ENCODE measurements at regions not wholly inside any gene's neighbourhood (a gene's known extent, or its start where the extent isn't known, plus 50 kb on each side); places are given as distances from the start of the nearest gene placed in this dataset.

DNA sequence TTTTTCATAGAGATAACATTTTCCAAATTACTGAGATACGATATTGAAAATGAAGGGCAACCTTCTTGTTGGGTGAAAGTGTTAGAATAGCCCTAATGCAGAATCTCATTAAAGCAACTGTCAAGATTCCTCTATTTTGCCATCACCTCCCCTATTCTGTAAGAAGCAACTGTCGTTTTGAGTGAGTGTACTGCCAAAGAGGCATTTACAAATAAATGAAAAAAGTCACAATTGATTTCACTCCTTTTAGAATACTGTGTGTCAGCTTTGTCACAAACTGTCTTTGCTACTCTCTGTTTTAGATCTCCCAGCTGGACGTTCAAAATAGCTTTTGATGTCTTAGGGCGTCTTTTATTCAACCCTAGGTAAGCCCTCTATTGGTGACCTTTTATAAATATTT is 322.8 kb upstream of the NAALADL2 start:
- H2BK15ac ChIP-seq (ENCODE audit: low read length), result no peak overlapping the region
- no peaks in the 10 kb centered on the region for H3K9me3 ChIP-seq (ENCODE audit: insufficient read depth in 2 of 2, low read depth in 1 of 2, low read length in 1 of 2)
- no peaks in the 10 kb centered on the region for H3K79me1 ChIP-seq (ENCODE audit: low read depth, low read length)
- H4K5ac ChIP-seq (ENCODE audit: insufficient read length, low read depth, low read length), result no peak overlapping the region
- H3K23me2 ChIP-seq (ENCODE audit: low read depth, low read length), result no peaks in the 10 kb centered on the region
- TF ChIP-seq MAFK (IDR thresholded peaks at IDR 0.05; ENCODE audit: low read depth, low read length) (no peak), NANOG (IDR thresholded peaks at IDR 0.05; ENCODE audit: insufficient read depth, low read depth, low read length, poor library complexity, severe bottlenecking) (no peak), TCF12 (IDR thresholded peaks at IDR 0.05; ENCODE audit: low read depth, low read length) (no peak), ATF3 (IDR thresholded peaks at IDR 0.05; ENCODE audit: insufficient read depth, low read depth, low read length) (no peak), KDM1A (IDR thresholded peaks at IDR 0.05; ENCODE audit: borderline replicate concordance, low read length) (no peak), CREB1 (IDR thresholded peaks at IDR 0.05) (no peak)
- H2BK5ac ChIP-seq (ENCODE audit: low read depth, low read length), result no peak overlapping the region
- H3K23ac ChIP-seq (ENCODE audit: insufficient read length), result no peak overlapping the region
- 75% methylated on average over 4 of the region's 4 CpGs; no CpG with 5 or more reads in 1 of the 2 experiments for WGBS, 2 experiments (ENCODE audit: extremely low coverage in 1 of 2, insufficient coverage in 1 of 2, insufficient read length in 1 of 2, insufficient replicate concordance in 2 of 2, low coverage in 1 of 2, low lambda C conversion rate in 2 of 2, missing lambda C conversion rate in 1 of 2)
- no peak overlapping the region for H4K91ac ChIP-seq (replicated peaks; ENCODE audit: insufficient read length, low read length)
- no peak overlapping the region for H3K4me2 ChIP-seq (ENCODE audit: insufficient read depth in 1 of 2, low read depth in 2 of 2, low read length in 2 of 2)
- H3K27ac ChIP-seq (ENCODE audit: low read depth, low read length), result no peak overlapping the region
- no peak overlapping the region for H3K56ac ChIP-seq (replicated peaks; ENCODE audit: insufficient read length, low read depth, low read length)
- no peak overlapping the region for H3K4ac ChIP-seq (replicated peaks; ENCODE audit: insufficient read length, low read depth, low read length)
- no peaks in the 10 kb centered on the region for H3K27me3 ChIP-seq (replicated peaks in 1 of 4; ENCODE audit: control insufficient read depth in 3 of 4, extremely low read depth in 1 of 4, insufficient read depth in 3 of 4, low read length in 3 of 4)
- no peak overlapping the region for H2BK20ac ChIP-seq (ENCODE audit: low read length)
- no peak overlapping the region for H4K8ac ChIP-seq (ENCODE audit: extremely low read depth, insufficient read depth, low read length)
- no peaks in the 10 kb centered on the region for H4K20me1 ChIP-seq (replicated peaks in 1 of 2; ENCODE audit: control insufficient read depth in 1 of 2, insufficient read depth in 2 of 2, low read length in 2 of 2)
- ChIA-PET CTCF (ENCODE audit: partially characterized antibody) (interaction anchor here (0.6 kb wide), 1 partner anchor 70 kb away, joined by 4 read pairs; no protein-coding TSS in a partner anchor), POLR2A (ENCODE audit: partially characterized antibody) (no interaction called here)
- H3K4me1 ChIP-seq (replicated peaks in 1 of 4; ENCODE audit: control insufficient read depth in 3 of 4, insufficient read depth in 4 of 4, low read length in 3 of 4), result peaks cover 0 to 18% (median 7%) of the 10 kb centered on the region in 4 experiments; a peak in 5 of 7 replicates
- FAIRE-seq, result no peak
- no peak overlapping the region for H2BK12ac ChIP-seq (ENCODE audit: low read depth, low read length)
- no peak overlapping the region for H3K4me3 ChIP-seq (ENCODE audit: extremely low read depth in 1 of 4, insufficient read depth in 2 of 4, low read depth in 3 of 4, low read length in 4 of 4)
- no peak overlapping the region for H2BK120ac ChIP-seq (replicated peaks; ENCODE audit: low read depth, low read length)
- H3K79me2 ChIP-seq (ENCODE audit: control insufficient read depth in 1 of 2, insufficient read depth in 2 of 2, low read length in 2 of 2), result no peaks in the 10 kb centered on the region
- H3K36me3 ChIP-seq (ENCODE audit: control insufficient read depth in 2 of 4, insufficient read depth in 4 of 4, low read length in 3 of 4), result no peaks in the 10 kb centered on the region
- no peak for DNase-seq (ENCODE audit: low read depth in 1 of 2, low spot score in 2 of 2)
- H2AFZ ChIP-seq (ENCODE audit: low read length), result no peak overlapping the region
- no peak overlapping the region for H2AK5ac ChIP-seq (ENCODE audit: low read depth, low read length)
- H3K18ac ChIP-seq (ENCODE audit: extremely low read depth, low read length), result no peak overlapping the region
- no peak overlapping the region for H3K14ac ChIP-seq (ENCODE audit: insufficient read length)
- H3K9ac ChIP-seq (replicated peaks in 1 of 4; ENCODE audit: extremely low read depth in 1 of 4, low read depth in 3 of 4, low read length in 3 of 4), result no peak overlapping the region
